ENCODE measurements at regions not wholly inside any gene's neighbourhood (a gene's known extent, or its start where the extent isn't known, plus 50 kb on each side); places are given as distances from the start of the nearest gene placed in this dataset.

GRCh38 chr3:153003862-153004261 lies 158.2 kb upstream of the RAP2B start:
- POLR2A ChIA-PET = no interaction called here
- ATAC-seq (ENCODE audit: low read depth) (no peak), DNase-seq (no peak)
- intact Hi-C loops (cut with micrococcal nuclease) = no loop called here
- Mint-ChIP-seq H3K9me3 (no peaks in the 10 kb centered on the region), H3K4me3 (no peak overlapping the region), H3K36me3 (ENCODE audit: low read depth) (no peaks in the 10 kb centered on the region), H3K27ac (no peak overlapping the region), H3K27me3 (no peaks in the 10 kb centered on the region), H3K4me1 (no peaks in the 10 kb centered on the region)
- TF ChIP-seq, protein P1, sequence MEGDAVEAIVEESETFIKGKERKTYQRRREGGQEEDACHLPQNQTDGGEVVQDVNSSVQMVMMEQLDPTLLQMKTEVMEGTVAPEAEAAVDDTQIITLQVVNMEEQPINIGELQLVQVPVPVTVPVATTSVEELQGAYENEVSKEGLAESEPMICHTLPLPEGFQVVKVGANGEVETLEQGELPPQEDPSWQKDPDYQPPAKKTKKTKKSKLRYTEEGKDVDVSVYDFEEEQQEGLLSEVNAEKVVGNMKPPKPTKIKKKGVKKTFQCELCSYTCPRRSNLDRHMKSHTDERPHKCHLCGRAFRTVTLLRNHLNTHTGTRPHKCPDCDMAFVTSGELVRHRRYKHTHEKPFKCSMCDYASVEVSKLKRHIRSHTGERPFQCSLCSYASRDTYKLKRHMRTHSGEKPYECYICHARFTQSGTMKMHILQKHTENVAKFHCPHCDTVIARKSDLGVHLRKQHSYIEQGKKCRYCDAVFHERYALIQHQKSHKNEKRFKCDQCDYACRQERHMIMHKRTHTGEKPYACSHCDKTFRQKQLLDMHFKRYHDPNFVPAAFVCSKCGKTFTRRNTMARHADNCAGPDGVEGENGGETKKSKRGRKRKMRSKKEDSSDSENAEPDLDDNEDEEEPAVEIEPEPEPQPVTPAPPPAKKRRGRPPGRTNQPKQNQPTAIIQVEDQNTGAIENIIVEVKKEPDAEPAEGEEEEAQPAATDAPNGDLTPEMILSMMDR (IDR thresholded peaks at IDR 0.05) = no peak
- CTCF ChIA-PET = no interaction called here

GRCh38 chr3:153008226-153008625 lies 153.8 kb upstream of the RAP2B start:
- intact Hi-C loops (cut with micrococcal nuclease) = no loop called here
- Mint-ChIP-seq H3K36me3 (ENCODE audit: low read depth) (no peaks in the 10 kb centered on the region), H3K9me3 (no peaks in the 10 kb centered on the region), H3K4me1 (no peaks in the 10 kb centered on the region), H3K27ac (no peak overlapping the region), H3K4me3 (no peak overlapping the region), H3K27me3 (no peaks in the 10 kb centered on the region)
- no peak for ATAC-seq (ENCODE audit: low read depth)
- TF ChIP-seq, protein P1 (IDR thresholded peaks at IDR 0.05) = no peak
- CTCF ChIA-PET = no interaction called here
- POLR2A ChIA-PET = no interaction called here
- DNase-seq = no peak

DNA sequence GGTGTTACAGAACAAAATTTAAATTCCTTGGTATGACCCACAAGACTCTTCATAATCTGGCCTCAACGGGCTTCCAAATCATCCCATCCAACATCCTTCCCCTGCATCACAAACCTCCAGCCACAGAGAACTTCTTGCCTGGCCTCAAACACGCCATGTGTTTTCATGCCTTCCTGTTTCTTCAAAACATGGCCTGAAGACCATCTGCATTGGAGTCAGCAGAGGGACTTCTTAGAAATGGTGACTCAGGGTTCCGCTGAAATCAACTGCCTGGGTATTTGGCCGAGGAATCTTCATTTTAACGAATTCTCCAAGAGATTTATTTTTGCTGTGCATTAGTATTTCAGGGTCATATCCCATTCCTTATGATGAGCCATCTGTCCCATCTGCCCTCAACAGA lies 138.1 kb upstream of the RAP2B start:
- Mint-ChIP-seq H3K9me3 (no peaks in the 10 kb centered on the region), H3K36me3 (ENCODE audit: low read depth) (no peaks in the 10 kb centered on the region), H3K4me1 (no peaks in the 10 kb centered on the region), H3K4me3 (no peak overlapping the region), H3K27me3 (peaks cover 2% of the 10 kb centered on the region), H3K27ac (no peak overlapping the region)
- POLR2A ChIA-PET = no interaction called here
- intact Hi-C loops (cut with micrococcal nuclease) = no loop called here
- CTCF ChIA-PET = interaction anchor here (0.5 to 1.0 kb wide), 2 partner anchors 29 to 745 kb away, joined by 3 read pairs; no protein-coding TSS in a partner anchor
- no peak for DNase-seq
- no peak for ATAC-seq (ENCODE audit: low read depth)
- TF ChIP-seq, protein P1 (IDR thresholded peaks at IDR 0.05) = no peak

DNA sequence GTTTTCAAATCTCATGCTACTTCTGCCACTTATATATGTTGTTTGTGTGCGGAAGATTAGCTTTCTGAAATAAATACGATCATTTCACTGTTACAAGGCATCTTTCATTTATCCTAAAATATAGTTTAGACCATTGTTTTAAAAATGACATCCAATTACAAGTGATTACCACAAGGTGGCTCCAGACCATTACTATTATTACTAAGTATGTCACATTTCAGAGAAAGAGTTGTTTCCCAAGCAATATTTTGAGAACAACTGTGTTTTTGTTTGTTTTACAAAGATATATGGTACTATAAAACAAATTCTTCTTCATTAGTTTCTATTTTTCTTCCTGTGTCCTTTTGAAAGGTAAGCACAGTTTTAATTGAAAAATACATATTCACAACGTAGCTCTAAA lies 136.0 kb upstream of the RAP2B start:
- Mint-ChIP-seq H3K36me3 (ENCODE audit: low read depth) (no peaks in the 10 kb centered on the region), H3K27ac (no peak overlapping the region), H3K9me3 (no peaks in the 10 kb centered on the region), H3K4me3 (no peak overlapping the region), H3K27me3 (no peaks in the 10 kb centered on the region), H3K4me1 (no peaks in the 10 kb centered on the region)
- ChIA-PET POLR2A (no interaction called here), CTCF (interaction anchor here (1.1 to 1.7 kb wide), 4 partner anchors 8 to 1226 kb away, joined by 3 to 8 read pairs (median 4); no protein-coding TSS in a partner anchor)
- DNase-seq (no peak), ATAC-seq (ENCODE audit: low read depth) (no peak)
- TF ChIP-seq, protein P1 (IDR thresholded peaks at IDR 0.05) = no peak
- intact Hi-C loops (cut with micrococcal nuclease) = loop anchor here (1.0 to 5.0 kb wide), 5 partner anchors 554 to 1227 kb away; no protein-coding TSS in a partner anchor

GRCh38 chr3:153028381-153028780 lies 133.6 kb upstream of the RAP2B start:
- peaks cover 5% of the 10 kb centered on the region for H3K4me1 Mint-ChIP-seq
- no peak for ATAC-seq (ENCODE audit: low read depth)
- H3K9me3 Mint-ChIP-seq = no peaks in the 10 kb centered on the region
- no peak for DNase-seq
- H3K4me3 Mint-ChIP-seq = no peak overlapping the region
- no peaks in the 10 kb centered on the region for H3K27me3 Mint-ChIP-seq
- intact Hi-C loops (cut with micrococcal nuclease) = loop anchor here (5.0 kb wide), 1 partner anchor 556 kb away; no protein-coding TSS in a partner anchor
- POLR2A ChIA-PET = no interaction called here
- no peak overlapping the region for H3K27ac Mint-ChIP-seq
- TF ChIP-seq, protein P1 (IDR thresholded peaks at IDR 0.05) = no peak
- CTCF ChIA-PET = no interaction called here
- H3K36me3 Mint-ChIP-seq (ENCODE audit: low read depth) = no peaks in the 10 kb centered on the region
